ENCODE measurements at regions not wholly inside any gene's neighbourhood (a gene's known extent, or its start where the extent isn't known, plus 50 kb on each side); places are given as distances from the start of the nearest gene placed in this dataset.

DNA sequence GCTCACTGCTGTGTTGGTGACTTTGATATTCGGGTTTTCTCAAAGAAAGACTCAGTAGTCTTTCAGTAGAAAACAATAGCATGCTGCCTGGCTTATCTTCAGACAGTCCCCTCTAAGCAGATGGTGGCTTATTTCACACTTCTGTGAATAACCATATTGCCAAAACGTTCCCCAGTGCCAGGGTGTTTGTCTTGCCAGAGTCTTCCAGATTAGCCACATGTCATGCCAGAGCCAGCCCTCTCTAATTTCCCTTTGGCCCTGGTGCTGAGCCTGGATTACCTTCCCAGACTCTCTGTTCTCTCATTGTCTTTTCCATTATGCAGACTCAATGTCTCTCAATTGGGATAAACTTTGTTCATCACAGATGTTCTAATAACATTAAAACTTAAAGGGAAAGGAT, 488.0 kb upstream of the ATXN8OS start:
- TF ChIP-seq EZH2 (IDR thresholded peaks at IDR 0.05; ENCODE audit: borderline replicate concordance, low read depth, low read length, poor library complexity, severe bottlenecking), result no peak
- TF ChIP-seq, protein P1, sequence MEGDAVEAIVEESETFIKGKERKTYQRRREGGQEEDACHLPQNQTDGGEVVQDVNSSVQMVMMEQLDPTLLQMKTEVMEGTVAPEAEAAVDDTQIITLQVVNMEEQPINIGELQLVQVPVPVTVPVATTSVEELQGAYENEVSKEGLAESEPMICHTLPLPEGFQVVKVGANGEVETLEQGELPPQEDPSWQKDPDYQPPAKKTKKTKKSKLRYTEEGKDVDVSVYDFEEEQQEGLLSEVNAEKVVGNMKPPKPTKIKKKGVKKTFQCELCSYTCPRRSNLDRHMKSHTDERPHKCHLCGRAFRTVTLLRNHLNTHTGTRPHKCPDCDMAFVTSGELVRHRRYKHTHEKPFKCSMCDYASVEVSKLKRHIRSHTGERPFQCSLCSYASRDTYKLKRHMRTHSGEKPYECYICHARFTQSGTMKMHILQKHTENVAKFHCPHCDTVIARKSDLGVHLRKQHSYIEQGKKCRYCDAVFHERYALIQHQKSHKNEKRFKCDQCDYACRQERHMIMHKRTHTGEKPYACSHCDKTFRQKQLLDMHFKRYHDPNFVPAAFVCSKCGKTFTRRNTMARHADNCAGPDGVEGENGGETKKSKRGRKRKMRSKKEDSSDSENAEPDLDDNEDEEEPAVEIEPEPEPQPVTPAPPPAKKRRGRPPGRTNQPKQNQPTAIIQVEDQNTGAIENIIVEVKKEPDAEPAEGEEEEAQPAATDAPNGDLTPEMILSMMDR (conservative IDR thresholded peaks at IDR 0.05; ENCODE audit: low read depth, low read length), result no peak
- ChIA-PET CTCF (no interaction called here), POLR2A (ENCODE audit: low non-redundant PET) (no interaction called here)
- Histone ChIP-seq H3K36me3 (ENCODE audit: insufficient read depth, low read length, poor library complexity, severe bottlenecking) (no peaks in the 10 kb centered on the region), H3K27ac (ENCODE audit: low read depth, low read length, poor library complexity, severe bottlenecking) (no peak overlapping the region), H3K27me3 (replicated peaks; ENCODE audit: insufficient read depth, low read depth, low read length, poor library complexity) (no peaks in the 10 kb centered on the region), H3K4me1 (ENCODE audit: insufficient read depth, low read length, poor library complexity, severe bottlenecking) (no peaks in the 10 kb centered on the region), H3K4me3 (ENCODE audit: low read depth, low read length, poor library complexity, severe bottlenecking) (no peak overlapping the region), H3K9me3 (ENCODE audit: low read depth, low read length, poor library complexity, severe bottlenecking) (no peaks in the 10 kb centered on the region)
- intact Hi-C loops (cut with micrococcal nuclease; ENCODE audit: unreplicated experiment), result no loop called here
- no TSS peak for BruUV-seq (replicated peaks)
- DNase-seq (ENCODE audit: low spot score), result no peak

DNA sequence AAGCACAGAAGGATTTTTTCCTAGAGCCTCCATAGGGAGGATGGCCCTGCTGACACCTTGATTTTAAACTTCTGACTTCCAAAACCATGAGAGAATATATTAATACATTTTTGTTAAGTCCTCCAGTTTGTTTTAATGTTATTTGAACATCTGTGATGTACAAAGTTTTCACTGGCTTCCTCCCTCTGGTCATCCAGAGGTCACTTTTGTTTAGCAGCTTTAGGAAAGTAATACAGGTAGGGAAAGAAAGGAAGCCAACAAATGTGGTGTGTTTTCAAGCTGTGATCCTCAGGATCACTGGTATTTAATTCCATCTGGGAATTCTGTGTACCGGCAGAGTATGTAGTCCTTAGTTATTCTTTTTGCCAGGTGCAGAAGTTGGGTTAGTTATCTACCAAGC, 488.8 kb upstream of the ATXN8OS start:
- no TSS peak for BruUV-seq (replicated peaks)
- Histone ChIP-seq H3K27me3 (replicated peaks; ENCODE audit: insufficient read depth, low read depth, low read length, poor library complexity) (no peaks in the 10 kb centered on the region), H3K36me3 (ENCODE audit: insufficient read depth, low read length, poor library complexity, severe bottlenecking) (no peaks in the 10 kb centered on the region), H3K4me3 (ENCODE audit: low read depth, low read length, poor library complexity, severe bottlenecking) (no peak overlapping the region), H3K9me3 (ENCODE audit: low read depth, low read length, poor library complexity, severe bottlenecking) (no peaks in the 10 kb centered on the region), H3K4me1 (ENCODE audit: insufficient read depth, low read length, poor library complexity, severe bottlenecking) (no peaks in the 10 kb centered on the region), H3K27ac (ENCODE audit: low read depth, low read length, poor library complexity, severe bottlenecking) (no peak overlapping the region)
- intact Hi-C loops (cut with micrococcal nuclease; ENCODE audit: unreplicated experiment), result no loop called here
- ChIA-PET POLR2A (ENCODE audit: low non-redundant PET) (no interaction called here), CTCF (no interaction called here)
- no peak for DNase-seq (ENCODE audit: low spot score)
- TF ChIP-seq EZH2 (IDR thresholded peaks at IDR 0.05; ENCODE audit: borderline replicate concordance, low read depth, low read length, poor library complexity, severe bottlenecking), result no peak
- TF ChIP-seq, protein P1 (conservative IDR thresholded peaks at IDR 0.05; ENCODE audit: low read depth, low read length), result no peak

DNA sequence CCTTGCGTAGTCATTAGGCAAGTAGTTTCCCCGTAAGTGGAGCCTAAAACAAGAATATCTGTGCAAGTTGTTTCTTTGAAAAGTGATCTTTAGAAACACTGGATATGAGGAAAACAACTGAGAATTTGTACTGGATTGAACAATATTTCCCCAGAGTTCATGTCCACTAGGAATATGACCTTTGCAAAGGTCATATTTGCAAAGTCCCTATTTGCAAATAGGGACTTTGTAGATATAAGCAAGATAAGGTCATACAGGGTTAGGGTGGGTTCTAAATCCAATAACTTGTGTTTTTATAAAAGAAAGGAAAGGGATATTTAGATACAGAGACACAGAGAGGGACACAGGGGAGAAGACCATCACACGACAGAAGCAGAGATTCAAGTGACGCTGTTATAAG, 489.2 kb upstream of the ATXN8OS start:
- ChIA-PET CTCF (no interaction called here), POLR2A (ENCODE audit: low non-redundant PET) (no interaction called here)
- BruUV-seq (replicated peaks), result no TSS peak
- H3K4me3 ChIP-seq (ENCODE audit: low read depth, low read length, poor library complexity, severe bottlenecking), result no peak overlapping the region
- intact Hi-C loops (cut with micrococcal nuclease; ENCODE audit: unreplicated experiment), result no loop called here
- H3K27me3 ChIP-seq (replicated peaks; ENCODE audit: insufficient read depth, low read depth, low read length, poor library complexity), result no peaks in the 10 kb centered on the region
- no peaks in the 10 kb centered on the region for H3K4me1 ChIP-seq (ENCODE audit: insufficient read depth, low read length, poor library complexity, severe bottlenecking)
- H3K36me3 ChIP-seq (ENCODE audit: insufficient read depth, low read length, poor library complexity, severe bottlenecking), result no peaks in the 10 kb centered on the region
- no peak for TF ChIP-seq EZH2 (IDR thresholded peaks at IDR 0.05; ENCODE audit: borderline replicate concordance, low read depth, low read length, poor library complexity, severe bottlenecking)
- TF ChIP-seq, protein P1 (conservative IDR thresholded peaks at IDR 0.05; ENCODE audit: low read depth, low read length), result no peak
- DNase-seq (ENCODE audit: low spot score), result no peak
- no peaks in the 10 kb centered on the region for H3K9me3 ChIP-seq (ENCODE audit: low read depth, low read length, poor library complexity, severe bottlenecking)
- H3K27ac ChIP-seq (ENCODE audit: low read depth, low read length, poor library complexity, severe bottlenecking), result no peak overlapping the region

Data from A673 (cell line).